H1 (cell line): ENCODE measurements at regions not wholly inside any gene's neighbourhood (a gene's known extent, or its start where the extent isn't known, plus 50 kb on each side); places are given as distances from the start of the nearest gene placed in this dataset.

Source experiments
- CTCF ChIA-PET: fragments of 300-600 bp; sonication (Branson Sonifier 250); formaldehyde crosslinking; loops from one replicate; lab custom pipeline; 2021; ENCODE audit not compliant: partially characterized antibody; lab: Charles Lee
- POLR2A ChIA-PET: fragments of 300-600 bp; sonication (Branson Sonifier 250); formaldehyde crosslinking; loops from one replicate; lab custom pipeline; 2021; ENCODE audit warnings: inconsistent platforms; ENCODE audit not compliant: partially characterized antibody; lab: Charles Lee
- DNase-seq, 2 experiments: peaks; one replicate each; pipeline versions ENCODE4 v3.0.0 to v3.0.0-alpha.2; 2010 to 2022; ENCODE audit warnings: low spot score in 2 of 2, low read depth in 1 of 2, mixed read lengths in 1 of 2
- FAIRE-seq: peaks from 2 replicates; lab custom pipeline; 2011; peaks lifted over from hg19 to GRCh38; lab: Jason Lieb, UNC
- H2AFZ ChIP-seq: 2 replicates; pipeline ENCODE4 v1.8.1; 2012; ENCODE audit warnings: low read length, inconsistent platforms
- H2AK5ac ChIP-seq: 2 replicates; pipeline ENCODE4 v1.6.1; 2013; ENCODE audit warnings: low read depth, low read length
- H2BK120ac ChIP-seq: replicated peaks from 2 replicates; pipeline ENCODE3; 2013; ENCODE audit warnings: low read depth, low read length, inconsistent platforms
- H2BK12ac ChIP-seq: 2 replicates; pipeline ENCODE4 v1.6.1; 2013; ENCODE audit warnings: low read depth, low read length
- H2BK15ac ChIP-seq: 2 replicates; pipeline ENCODE4 v1.6.1; 2013; ENCODE audit warnings: low read length
- H2BK20ac ChIP-seq: 2 replicates; pipeline ENCODE4 v1.6.1; 2013; ENCODE audit warnings: low read length
- H2BK5ac ChIP-seq: 2 replicates; pipeline ENCODE4 v1.6.1; 2013; ENCODE audit warnings: low read depth, low read length
- H3K14ac ChIP-seq: 2 replicates; pipeline ENCODE4 v1.6.1; 2013; ENCODE audit warnings: inconsistent platforms; ENCODE audit not compliant: insufficient read length
- H3K18ac ChIP-seq: 2 replicates; pipeline ENCODE4 v1.6.1; 2013; ENCODE audit warnings: low read length; ENCODE audit errors: extremely low read depth
- H3K23ac ChIP-seq: 2 replicates; pipeline ENCODE4 v1.6.1; 2013; ENCODE audit warnings: inconsistent platforms; ENCODE audit not compliant: insufficient read length
- H3K23me2 ChIP-seq: 2 replicates; pipeline ENCODE4 v1.6.1; 2013; ENCODE audit warnings: low read depth, low read length
- H3K27ac ChIP-seq: 2 replicates; pipeline ENCODE4 v1.6.1; 2011; ENCODE audit warnings: low read depth, low read length, inconsistent platforms
- H3K27me3 ChIP-seq, 4 experiments: replicated peaks in 1 of 4; 1 replicate in 1 of 4; 2 replicates in 3 of 4; pipeline versions ENCODE4 v1.6.1 to v1.8.1; 2011 to 2013; ENCODE audit warnings: low read length in 3 of 4, mild to moderate bottlenecking in 3 of 4, inconsistent platforms in 2 of 4, mixed read lengths in 2 of 4, moderate library complexity in 1 of 4; ENCODE audit not compliant: control insufficient read depth in 3 of 4, insufficient read depth in 3 of 4; ENCODE audit errors: extremely low read depth in 1 of 4
- H3K36me3 ChIP-seq, 4 experiments: 2 replicates each; pipeline versions ENCODE4 v1.6.1 to v1.8.1; 2011 to 2013; ENCODE audit warnings: mild to moderate bottlenecking in 4 of 4, low read length in 3 of 4, moderate library complexity in 2 of 4, control low read depth in 1 of 4, inconsistent platforms in 1 of 4; ENCODE audit not compliant: insufficient read depth in 4 of 4, control insufficient read depth in 2 of 4
- H3K4ac ChIP-seq: replicated peaks from 2 replicates; pipeline ENCODE3; 2013; ENCODE audit warnings: low read length, low read depth, mixed read lengths, inconsistent platforms; ENCODE audit not compliant: insufficient read length
- H3K4me1 ChIP-seq, 4 experiments: replicated peaks in 1 of 4; 1 replicate in 1 of 4; 2 replicates in 3 of 4; pipeline versions ENCODE4 v1.6.1 to v1.8.1; 2011 to 2013; ENCODE audit warnings: low read length in 3 of 4, inconsistent platforms in 2 of 4, mixed read lengths in 1 of 4; ENCODE audit not compliant: insufficient read depth in 4 of 4, control insufficient read depth in 3 of 4
- H3K4me2 ChIP-seq, 2 experiments: 2 replicates each; pipeline versions ENCODE4 v1.6.1 to v1.8.1; 2011 to 2013; ENCODE audit warnings: low read depth in 2 of 2, low read length in 2 of 2, control low read depth in 1 of 2, inconsistent platforms in 1 of 2, mild to moderate bottlenecking in 1 of 2; ENCODE audit not compliant: insufficient read depth in 1 of 2
- H3K4me3 ChIP-seq, 4 experiments: fragments of 200-600, 300-600 bp in 1 of 4; sonication (generic), shearing (Covaris generic), sonication (Bioruptor Twin) in 1 of 4; 2 replicates each; pipeline versions ENCODE4 v1.5.1 to v1.8.1; 2011 to 2016; ENCODE audit warnings: low read length in 4 of 4, low read depth in 3 of 4, control low read depth in 2 of 4, inconsistent platforms in 2 of 4, mild to moderate bottlenecking in 2 of 4, mixed read lengths in 1 of 4, moderate library complexity in 1 of 4; ENCODE audit not compliant: insufficient read depth in 2 of 4; ENCODE audit errors: extremely low read depth in 1 of 4
- H3K56ac ChIP-seq: replicated peaks from 2 replicates; pipeline ENCODE3; 2013; ENCODE audit warnings: low read depth, mild to moderate bottlenecking, mixed read lengths, low read length, inconsistent platforms; ENCODE audit not compliant: insufficient read length
- H3K79me1 ChIP-seq: 2 replicates; pipeline ENCODE4 v1.6.1; 2013; ENCODE audit warnings: low read depth, low read length, control low read depth
- H3K79me2 ChIP-seq, 2 experiments: 2 replicates each; pipeline versions ENCODE4 v1.6.1 to v1.8.1; 2012 to 2013; ENCODE audit warnings: low read length in 2 of 2, mild to moderate bottlenecking in 2 of 2, inconsistent platforms in 1 of 2; ENCODE audit not compliant: insufficient read depth in 2 of 2, control insufficient read depth in 1 of 2
- H3K9ac ChIP-seq, 4 experiments: replicated peaks in 1 of 4; 1 replicate in 1 of 4; 2 replicates in 3 of 4; pipeline versions ENCODE4 v1.6.1 to v1.8.1; 2011 to 2013; ENCODE audit warnings: low read depth in 3 of 4, low read length in 3 of 4, control low read depth in 2 of 4, mild to moderate bottlenecking in 2 of 4, moderate library complexity in 2 of 4, inconsistent platforms in 1 of 4; ENCODE audit errors: extremely low read depth in 1 of 4
- H3K9me3 ChIP-seq, 2 experiments: 2 replicates each; pipeline versions ENCODE4 v1.6.1 to v1.8.1; 2012 to 2013; ENCODE audit warnings: mild to moderate bottlenecking in 2 of 2, moderate library complexity in 2 of 2, control low read depth in 1 of 2, inconsistent platforms in 1 of 2, low read depth in 1 of 2, low read length in 1 of 2, mixed read lengths in 1 of 2; ENCODE audit not compliant: insufficient read depth in 2 of 2
- H4K20me1 ChIP-seq, 2 experiments: replicated peaks in 1 of 2; 2 replicates each; pipeline versions ENCODE3 to v1.8.1; 2011 to 2013; ENCODE audit warnings: inconsistent platforms in 2 of 2, low read length in 2 of 2, mild to moderate bottlenecking in 1 of 2; ENCODE audit not compliant: insufficient read depth in 2 of 2, control insufficient read depth in 1 of 2
- H4K5ac ChIP-seq: 2 replicates; pipeline ENCODE4 v1.6.1; 2013; ENCODE audit warnings: low read length, low read depth, mixed read lengths, inconsistent platforms; ENCODE audit not compliant: insufficient read length
- H4K8ac ChIP-seq: 2 replicates; pipeline ENCODE4 v1.8.0; 2013; ENCODE audit warnings: mild to moderate bottlenecking, moderate library complexity, low read length, inconsistent platforms; ENCODE audit not compliant: insufficient read depth; ENCODE audit errors: extremely low read depth
- H4K91ac ChIP-seq: replicated peaks from 2 replicates; pipeline ENCODE3; 2013; ENCODE audit warnings: low read length, mixed read lengths, inconsistent platforms; ENCODE audit not compliant: insufficient read length
- MAX ChIP-seq: IDR thresholded peaks from 2 replicates; pipeline ENCODE4 v1.6.1; 2012; ENCODE audit warnings: inconsistent platforms
- TAF1 ChIP-seq: IDR thresholded peaks from 2 replicates; pipeline ENCODE4 v1.6.1; 2011; ENCODE audit warnings: mild to moderate bottlenecking, low read depth, low read length
- WGBS, 2 experiments: shearing (Covaris generic) in 1 of 2; methylation state at CpG; one replicate each; pipeline versions ENCODE4 v1.1.6 to v1.1.7; 2013 to 2015; ENCODE audit warnings: low lambda C conversion rate in 2 of 2, mixed read lengths in 2 of 2, inconsistent platforms in 1 of 2, low coverage in 1 of 2, missing lambda C conversion rate in 1 of 2; ENCODE audit not compliant: insufficient replicate concordance in 2 of 2, insufficient coverage in 1 of 2, insufficient read length in 1 of 2; ENCODE audit errors: extremely low coverage in 1 of 2, missing lambda C conversion rate in 1 of 2; 5-methylcytosine and 5-hydroxymethylcytosine counted together

GRCh38 chr15:52943746-52944145, 153.6 kb upstream of the ONECUT1 start:
- Histone ChIP-seq H2AK5ac (no peak overlapping the region), H3K9me3 (no peaks in the 10 kb centered on the region), H4K20me1 (no peaks in the 10 kb centered on the region), H3K36me3 (no peaks in the 10 kb centered on the region), H3K9ac (no peak overlapping the region), H3K4me1 (no peaks in the 10 kb centered on the region), H2BK5ac (no peak overlapping the region), H3K56ac (no peak overlapping the region), H2BK15ac (no peak overlapping the region), H3K18ac (no peak overlapping the region), H4K5ac (no peak overlapping the region), H3K4me3 (no peak overlapping the region), H3K14ac (no peak overlapping the region), H2AFZ (no peak overlapping the region), H3K23ac (no peak overlapping the region), H4K91ac (no peak overlapping the region), H3K79me2 (no peaks in the 10 kb centered on the region), H3K27me3 (peaks cover 0 to 1% (median 0%) of the 10 kb centered on the region in 4 experiments; a peak in 1 of 7 replicates), H3K27ac (no peak overlapping the region), H4K8ac (no peak overlapping the region), H2BK120ac (no peak overlapping the region), H3K4ac (no peak overlapping the region), H2BK12ac (no peak overlapping the region), H2BK20ac (no peak overlapping the region), H3K23me2 (no peaks in the 10 kb centered on the region; the same call in 1 of the 2 replicates), H3K4me2 (no peak overlapping the region), H3K79me1 (no peaks in the 10 kb centered on the region)
- ChIA-PET CTCF (no interaction called here), POLR2A (no interaction called here)
- 82% methylated on average over 2 of the region's 2 CpGs; no CpG with 5 or more reads in 1 of the 2 experiments for WGBS, 2 experiments
- TF ChIP-seq TAF1 (no peak), MAX (no peak)
- FAIRE-seq = no peak
- DNase-seq = no peak
